ENCODE measurements at regions not wholly inside any gene's neighbourhood (a gene's known extent, or its start where the extent isn't known, plus 50 kb on each side); places are given as distances from the start of the nearest gene placed in this dataset.

- Histone ChIP-seq H2BK120ac (ENCODE audit: low read depth, low read length, poor library complexity, severe bottlenecking) (no peak overlapping the region), H3K9ac (ENCODE audit: extremely low read depth, insufficient read length, low read length) (no peak overlapping the region)
- no peak overlapping the region for H3K4me3 Mint-ChIP-seq
Observed at GRCh38 chr15:29636921-29637320, 185.3 kb downstream of the TJP1 start.

More at GRCh38 chr15:29636921-29637320, 185.3 kb downstream of the TJP1 start:
- Histone ChIP-seq H2AFZ (ENCODE audit: low read length) (no peak overlapping the region), H2BK5ac (ENCODE audit: insufficient read length, low read length) (no peak overlapping the region), H3K4me1 (ENCODE audit: insufficient read depth, low read length) (peaks cover 3% of the 10 kb centered on the region; the same call in 1 of the 2 replicates), H3K23ac (ENCODE audit: insufficient read length, low read depth, low read length) (no peak overlapping the region), H3K9me3 (ENCODE audit: control insufficient read depth, low read depth, low read length) (no peaks in the 10 kb centered on the region), H4K20me1 (ENCODE audit: control insufficient read depth, insufficient read depth, insufficient read length) (no peaks in the 10 kb centered on the region), H2BK12ac (ENCODE audit: insufficient read length, low read depth, low read length) (no peak overlapping the region), H3T11ph (ENCODE audit: low read length) (no peak overlapping the region), H4K8ac (replicated peaks; ENCODE audit: insufficient read length, low read depth, low read length) (no peak overlapping the region), H4K5ac (ENCODE audit: insufficient read length, low read depth, low read length) (no peak overlapping the region), H3K18ac (ENCODE audit: insufficient read length, low read depth, low read length) (no peak overlapping the region), H3K79me2 (ENCODE audit: insufficient read depth, low read length) (no peaks in the 10 kb centered on the region), H3K4ac (ENCODE audit: low read depth, low read length) (no peak overlapping the region), H3K27me3 (ENCODE audit: insufficient read depth, low read length) (no peaks in the 10 kb centered on the region; the same call in 1 of the 2 replicates), H3K14ac (ENCODE audit: insufficient read depth, low read length) (no peak overlapping the region), H2BK15ac (ENCODE audit: low read depth, low read length) (no peak overlapping the region), H2AK5ac (ENCODE audit: insufficient read length, low read length) (no peak overlapping the region), H3K56ac (ENCODE audit: insufficient read length, low read depth, low read length) (no peak overlapping the region), H3K4me2 (ENCODE audit: insufficient read depth, insufficient read length, low read length) (no peak overlapping the region), H3K79me1 (ENCODE audit: insufficient read depth, low read depth, low read length, poor library complexity, severe bottlenecking) (no peaks in the 10 kb centered on the region), H3K27ac (ENCODE audit: insufficient read length, low read depth, low read length) (no peak overlapping the region), H3K23me2 (ENCODE audit: insufficient read length, low read depth, low read length, poor library complexity, severe bottlenecking) (no peaks in the 10 kb centered on the region), H4K91ac (ENCODE audit: insufficient read length, low read depth, low read length) (no peak overlapping the region), H2BK20ac (ENCODE audit: low read depth, low read length, poor library complexity, severe bottlenecking) (no peak overlapping the region)
- Mint-ChIP-seq H3K36me3 (ENCODE audit: insufficient read depth in 1 of 3, low read depth in 3 of 3) (peaks cover 0 to 5% (median 0%) of the 10 kb centered on the region in 3 experiments; a peak in 2 of 7 replicates), H3K4me1 (peaks cover 10 to 11% of the 10 kb centered on the region in 2 experiments), H3K27me3 (ENCODE audit: low read depth) (peaks cover 2% of the 10 kb centered on the region), H3K9me3 (peaks cover 6 to 8% of the 10 kb centered on the region in 2 experiments; a peak in 4 of 5 replicates), H3K27ac (no peak overlapping the region)
- TF ChIP-seq CTCF (conservative IDR thresholded peaks at IDR 0.05) = no peak
- no peak for DNase-seq

Data from H9 (cell line).